H1 (cell line): ENCODE measurements at regions not wholly inside any gene's neighbourhood (a gene's known extent, or its start where the extent isn't known, plus 50 kb on each side); places are given as distances from the start of the nearest gene placed in this dataset.
A peak's percentile ranks its signal among the peaks of the same experiment; 100 is the strongest.

Source experiments
- CTCF ChIA-PET: fragments of 300-600 bp; sonication (Branson Sonifier 250); formaldehyde crosslinking; loops from one replicate; lab custom pipeline; 2021; ENCODE audit not compliant: partially characterized antibody; lab: Charles Lee
- POLR2A ChIA-PET: fragments of 300-600 bp; sonication (Branson Sonifier 250); formaldehyde crosslinking; loops from one replicate; lab custom pipeline; 2021; ENCODE audit warnings: inconsistent platforms; ENCODE audit not compliant: partially characterized antibody; lab: Charles Lee
- DNase-seq, 2 experiments: peaks; one replicate each; pipeline versions ENCODE4 v3.0.0 to v3.0.0-alpha.2; 2010 to 2022; ENCODE audit warnings: low spot score in 2 of 2, low read depth in 1 of 2, mixed read lengths in 1 of 2
- FAIRE-seq: peaks from 2 replicates; lab custom pipeline; 2011; peaks lifted over from hg19 to GRCh38; lab: Jason Lieb, UNC
- H2AFZ ChIP-seq: 2 replicates; pipeline ENCODE4 v1.8.1; 2012; ENCODE audit warnings: low read length, inconsistent platforms
- H2AK5ac ChIP-seq: 2 replicates; pipeline ENCODE4 v1.6.1; 2013; ENCODE audit warnings: low read depth, low read length
- H2BK120ac ChIP-seq: replicated peaks from 2 replicates; pipeline ENCODE3; 2013; ENCODE audit warnings: low read depth, low read length, inconsistent platforms
- H2BK12ac ChIP-seq: 2 replicates; pipeline ENCODE4 v1.6.1; 2013; ENCODE audit warnings: low read depth, low read length
- H2BK15ac ChIP-seq: 2 replicates; pipeline ENCODE4 v1.6.1; 2013; ENCODE audit warnings: low read length
- H2BK20ac ChIP-seq: 2 replicates; pipeline ENCODE4 v1.6.1; 2013; ENCODE audit warnings: low read length
- H2BK5ac ChIP-seq: 2 replicates; pipeline ENCODE4 v1.6.1; 2013; ENCODE audit warnings: low read depth, low read length
- H3K14ac ChIP-seq: 2 replicates; pipeline ENCODE4 v1.6.1; 2013; ENCODE audit warnings: inconsistent platforms; ENCODE audit not compliant: insufficient read length
- H3K18ac ChIP-seq: 2 replicates; pipeline ENCODE4 v1.6.1; 2013; ENCODE audit warnings: low read length; ENCODE audit errors: extremely low read depth
- H3K23ac ChIP-seq: 2 replicates; pipeline ENCODE4 v1.6.1; 2013; ENCODE audit warnings: inconsistent platforms; ENCODE audit not compliant: insufficient read length
- H3K23me2 ChIP-seq: 2 replicates; pipeline ENCODE4 v1.6.1; 2013; ENCODE audit warnings: low read depth, low read length
- H3K27ac ChIP-seq: 2 replicates; pipeline ENCODE4 v1.6.1; 2011; ENCODE audit warnings: low read depth, low read length, inconsistent platforms
- H3K27me3 ChIP-seq, 4 experiments: replicated peaks in 1 of 4; 1 replicate in 1 of 4; 2 replicates in 3 of 4; pipeline versions ENCODE4 v1.6.1 to v1.8.1; 2011 to 2013; ENCODE audit warnings: low read length in 3 of 4, mild to moderate bottlenecking in 3 of 4, inconsistent platforms in 2 of 4, mixed read lengths in 2 of 4, moderate library complexity in 1 of 4; ENCODE audit not compliant: control insufficient read depth in 3 of 4, insufficient read depth in 3 of 4; ENCODE audit errors: extremely low read depth in 1 of 4
- H3K36me3 ChIP-seq, 4 experiments: 2 replicates each; pipeline versions ENCODE4 v1.6.1 to v1.8.1; 2011 to 2013; ENCODE audit warnings: mild to moderate bottlenecking in 4 of 4, low read length in 3 of 4, moderate library complexity in 2 of 4, control low read depth in 1 of 4, inconsistent platforms in 1 of 4; ENCODE audit not compliant: insufficient read depth in 4 of 4, control insufficient read depth in 2 of 4
- H3K4ac ChIP-seq: replicated peaks from 2 replicates; pipeline ENCODE3; 2013; ENCODE audit warnings: low read length, low read depth, mixed read lengths, inconsistent platforms; ENCODE audit not compliant: insufficient read length
- H3K4me1 ChIP-seq, 4 experiments: replicated peaks in 1 of 4; 1 replicate in 1 of 4; 2 replicates in 3 of 4; pipeline versions ENCODE4 v1.6.1 to v1.8.1; 2011 to 2013; ENCODE audit warnings: low read length in 3 of 4, inconsistent platforms in 2 of 4, mixed read lengths in 1 of 4; ENCODE audit not compliant: insufficient read depth in 4 of 4, control insufficient read depth in 3 of 4
- H3K4me2 ChIP-seq, 2 experiments: 2 replicates each; pipeline versions ENCODE4 v1.6.1 to v1.8.1; 2011 to 2013; ENCODE audit warnings: low read depth in 2 of 2, low read length in 2 of 2, control low read depth in 1 of 2, inconsistent platforms in 1 of 2, mild to moderate bottlenecking in 1 of 2; ENCODE audit not compliant: insufficient read depth in 1 of 2
- H3K4me3 ChIP-seq, 4 experiments: fragments of 200-600, 300-600 bp in 1 of 4; sonication (generic), shearing (Covaris generic), sonication (Bioruptor Twin) in 1 of 4; 2 replicates each; pipeline versions ENCODE4 v1.5.1 to v1.8.1; 2011 to 2016; ENCODE audit warnings: low read length in 4 of 4, low read depth in 3 of 4, control low read depth in 2 of 4, inconsistent platforms in 2 of 4, mild to moderate bottlenecking in 2 of 4, mixed read lengths in 1 of 4, moderate library complexity in 1 of 4; ENCODE audit not compliant: insufficient read depth in 2 of 4; ENCODE audit errors: extremely low read depth in 1 of 4
- H3K56ac ChIP-seq: replicated peaks from 2 replicates; pipeline ENCODE3; 2013; ENCODE audit warnings: low read depth, mild to moderate bottlenecking, mixed read lengths, low read length, inconsistent platforms; ENCODE audit not compliant: insufficient read length
- H3K79me1 ChIP-seq: 2 replicates; pipeline ENCODE4 v1.6.1; 2013; ENCODE audit warnings: low read depth, low read length, control low read depth
- H3K79me2 ChIP-seq, 2 experiments: 2 replicates each; pipeline versions ENCODE4 v1.6.1 to v1.8.1; 2012 to 2013; ENCODE audit warnings: low read length in 2 of 2, mild to moderate bottlenecking in 2 of 2, inconsistent platforms in 1 of 2; ENCODE audit not compliant: insufficient read depth in 2 of 2, control insufficient read depth in 1 of 2
- H3K9ac ChIP-seq, 4 experiments: replicated peaks in 1 of 4; 1 replicate in 1 of 4; 2 replicates in 3 of 4; pipeline versions ENCODE4 v1.6.1 to v1.8.1; 2011 to 2013; ENCODE audit warnings: low read depth in 3 of 4, low read length in 3 of 4, control low read depth in 2 of 4, mild to moderate bottlenecking in 2 of 4, moderate library complexity in 2 of 4, inconsistent platforms in 1 of 4; ENCODE audit errors: extremely low read depth in 1 of 4
- H3K9me3 ChIP-seq, 2 experiments: 2 replicates each; pipeline versions ENCODE4 v1.6.1 to v1.8.1; 2012 to 2013; ENCODE audit warnings: mild to moderate bottlenecking in 2 of 2, moderate library complexity in 2 of 2, control low read depth in 1 of 2, inconsistent platforms in 1 of 2, low read depth in 1 of 2, low read length in 1 of 2, mixed read lengths in 1 of 2; ENCODE audit not compliant: insufficient read depth in 2 of 2
- H4K20me1 ChIP-seq, 2 experiments: replicated peaks in 1 of 2; 2 replicates each; pipeline versions ENCODE3 to v1.8.1; 2011 to 2013; ENCODE audit warnings: inconsistent platforms in 2 of 2, low read length in 2 of 2, mild to moderate bottlenecking in 1 of 2; ENCODE audit not compliant: insufficient read depth in 2 of 2, control insufficient read depth in 1 of 2
- H4K5ac ChIP-seq: 2 replicates; pipeline ENCODE4 v1.6.1; 2013; ENCODE audit warnings: low read length, low read depth, mixed read lengths, inconsistent platforms; ENCODE audit not compliant: insufficient read length
- H4K8ac ChIP-seq: 2 replicates; pipeline ENCODE4 v1.8.0; 2013; ENCODE audit warnings: mild to moderate bottlenecking, moderate library complexity, low read length, inconsistent platforms; ENCODE audit not compliant: insufficient read depth; ENCODE audit errors: extremely low read depth
- H4K91ac ChIP-seq: replicated peaks from 2 replicates; pipeline ENCODE3; 2013; ENCODE audit warnings: low read length, mixed read lengths, inconsistent platforms; ENCODE audit not compliant: insufficient read length
- ASH2L ChIP-seq: fragments of 200-600, 300-600 bp; sonication (generic); IDR thresholded peaks from one replicate; pipeline ENCODE4 v1.7.1; 2017; ENCODE audit warnings: low read length
- BACH1 ChIP-seq: IDR thresholded peaks from 2 replicates; pipeline ENCODE4 v1.6.1; 2012; ENCODE audit warnings: low read length, improper control_type of control experiment
- CHD1 ChIP-seq: IDR thresholded peaks from 2 replicates; pipeline ENCODE4 v1.6.1; 2012; ENCODE audit warnings: low read depth, low read length, improper control_type of control experiment
- CREB1 ChIP-seq: IDR thresholded peaks from 2 replicates; pipeline ENCODE4 v1.6.1; 2012; ENCODE audit warnings: inconsistent platforms
- EZH2 ChIP-seq: fragments of 200-600 bp; sonication (generic); IDR thresholded peaks from 2 replicates; pipeline ENCODE4 v1.7.1; 2012; ENCODE audit warnings: low read depth, mild to moderate bottlenecking, moderate library complexity, low read length, inconsistent platforms; ENCODE audit not compliant: severe bottlenecking
- GABPA ChIP-seq: IDR thresholded peaks from 2 replicates; pipeline ENCODE4 v1.6.1; 2011; ENCODE audit warnings: mild to moderate bottlenecking, low read length, moderate library complexity, borderline replicate concordance; ENCODE audit not compliant: insufficient read depth
- HDAC2 ChIP-seq, 2 experiments: fragments of 300-600 bp in 1 of 2; sonication (generic) in 1 of 2; IDR thresholded peaks; 2 replicates each; pipeline ENCODE4 v1.6.1; 2011 to 2012; ENCODE audit warnings: low read depth in 2 of 2, low read length in 2 of 2, mild to moderate bottlenecking in 2 of 2, moderate library complexity in 2 of 2, borderline replicate concordance in 1 of 2, inconsistent platforms in 1 of 2
- JUN ChIP-seq: IDR thresholded peaks from 2 replicates; pipeline ENCODE4 v1.6.1; 2011; ENCODE audit warnings: low read depth, mild to moderate bottlenecking, improper control_type of control experiment, low read length
- KDM1A ChIP-seq: fragments of 200-600, 300-600 bp; sonication (generic); IDR thresholded peaks from 2 replicates; pipeline ENCODE4 v1.7.1; 2016; ENCODE audit warnings: mild to moderate bottlenecking, low read length, borderline replicate concordance
- PHF8 ChIP-seq: fragments of 200-600 bp; sonication (generic); conservative IDR thresholded peaks from 2 replicates; pipeline ENCODE4 v1.7.1; 2012; ENCODE audit warnings: low read depth, mild to moderate bottlenecking, inconsistent platforms, low read length, moderate library complexity
- SP1 ChIP-seq: IDR thresholded peaks from 2 replicates; pipeline ENCODE4 v1.6.1; 2011; ENCODE audit warnings: low read depth, low read length
- SP2 ChIP-seq: IDR thresholded peaks from 2 replicates; pipeline ENCODE4 v1.6.1; 2012; ENCODE audit warnings: mild to moderate bottlenecking, low read length, inconsistent platforms
- SRF ChIP-seq: IDR thresholded peaks from 2 replicates; pipeline ENCODE4 v1.6.1; 2011; ENCODE audit warnings: mild to moderate bottlenecking, low read depth, low read length, moderate library complexity
- TAF7 ChIP-seq: optimal IDR thresholded peaks from 2 replicates; pipeline ENCODE3; 2011; ENCODE audit warnings: low read depth, mild to moderate bottlenecking, inconsistent platforms, low read length, moderate library complexity, borderline replicate concordance
- YY1 ChIP-seq: IDR thresholded peaks from 2 replicates; pipeline ENCODE4 v1.6.1; 2011; ENCODE audit warnings: low read depth, mild to moderate bottlenecking, low read length
- WGBS, 2 experiments: shearing (Covaris generic) in 1 of 2; methylation state at CpG; one replicate each; pipeline versions ENCODE4 v1.1.6 to v1.1.7; 2013 to 2015; ENCODE audit warnings: low lambda C conversion rate in 2 of 2, mixed read lengths in 2 of 2, inconsistent platforms in 1 of 2, low coverage in 1 of 2, missing lambda C conversion rate in 1 of 2; ENCODE audit not compliant: insufficient replicate concordance in 2 of 2, insufficient coverage in 1 of 2, insufficient read length in 1 of 2; ENCODE audit errors: extremely low coverage in 1 of 2, missing lambda C conversion rate in 1 of 2; 5-methylcytosine and 5-hydroxymethylcytosine counted together

DNA sequence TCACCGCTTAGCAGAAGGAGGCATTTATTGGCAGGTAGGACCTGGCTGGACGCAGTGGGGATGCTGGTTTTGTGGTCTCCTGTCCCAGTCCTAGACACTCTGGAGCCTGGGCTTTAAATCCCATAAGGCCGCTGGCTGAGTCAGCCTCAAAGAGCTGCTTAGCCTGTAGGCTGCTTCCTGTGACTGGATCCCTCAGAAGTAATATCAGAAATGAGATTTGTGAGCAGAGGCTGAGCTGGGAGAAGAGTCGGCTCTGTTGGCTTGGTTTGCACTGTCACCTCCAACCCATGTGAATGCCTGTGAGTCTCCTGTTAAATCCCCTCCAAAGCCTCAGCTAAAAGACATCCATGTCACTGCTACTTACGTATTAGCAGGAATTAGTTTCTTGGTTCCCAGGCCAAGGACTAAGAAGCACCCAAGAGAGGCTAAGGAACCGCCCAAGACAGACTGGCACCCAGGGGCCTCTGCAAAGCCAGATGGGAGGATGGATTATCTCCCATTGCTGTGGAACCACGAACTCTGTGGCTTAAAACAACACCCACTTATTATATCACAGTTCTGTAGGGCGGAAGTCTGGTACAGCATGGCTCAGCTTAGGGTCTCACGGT, 289.4 kb downstream of the CDC5L start:
- no peaks in the 10 kb centered on the region for H3K79me2 ChIP-seq
- H4K8ac ChIP-seq, result no peak overlapping the region
- DNase-seq (no peak), FAIRE-seq (no peak)
- no peak overlapping the region for H3K23ac ChIP-seq
- no peak overlapping the region for H2BK12ac ChIP-seq
- H3K79me1 ChIP-seq, result no peaks in the 10 kb centered on the region
- H4K5ac ChIP-seq, result no peak overlapping the region
- H2BK15ac ChIP-seq, result no peak overlapping the region
- no peak overlapping the region for H3K56ac ChIP-seq
- 89% methylated on average over 9 of the region's 9 CpGs; no CpG with 5 or more reads in 1 of the 2 experiments for WGBS, 2 experiments
- POLR2A ChIA-PET, result no interaction called here
- H3K4me2 ChIP-seq, result no peak overlapping the region
- no peaks in the 10 kb centered on the region for H3K27me3 ChIP-seq
- H2BK120ac ChIP-seq, result no peak overlapping the region
- no peak overlapping the region for H3K4ac ChIP-seq
- H3K9me3 ChIP-seq, result no peaks in the 10 kb centered on the region
- H3K18ac ChIP-seq, result no peak overlapping the region
- H3K14ac ChIP-seq, result no peak overlapping the region
- H2AFZ ChIP-seq, result no peak overlapping the region
- no peak overlapping the region for H4K91ac ChIP-seq
- no peaks in the 10 kb centered on the region for H3K23me2 ChIP-seq
- CTCF ChIA-PET, result interaction anchor here (1.2 to 5.1 kb wide), 3 partner anchors 9 to 28 kb away, joined by 5 to 26 read pairs (median 15); no protein-coding TSS in a partner anchor
- H3K4me1 ChIP-seq, result peaks cover 0 to 9% (median 6%) of the 10 kb centered on the region in 4 experiments; a peak in 3 of 7 replicates
- H4K20me1 ChIP-seq, result no peaks in the 10 kb centered on the region
- no peak overlapping the region for H3K27ac ChIP-seq
- peak overlapping the region; percentile 3; the same call in 1 of the 2 replicates for H2AK5ac ChIP-seq
- no peak overlapping the region for H3K4me3 ChIP-seq
- H2BK5ac ChIP-seq, result no peak overlapping the region
- H3K9ac ChIP-seq, result no peak overlapping the region
- peak overlapping the region; percentile 53; the same call in 1 of the 2 replicates for H2BK20ac ChIP-seq
- H3K36me3 ChIP-seq, result no peaks in the 10 kb centered on the region
- TF ChIP-seq YY1, result no peak
- TF ChIP-seq SP1, result no peak
- TF ChIP-seq ASH2L, result no peak
- TF ChIP-seq SRF, result no peak
- no peak for TF ChIP-seq TAF7
- no peak for TF ChIP-seq CHD1
- TF ChIP-seq KDM1A, result no peak
- no peak for TF ChIP-seq JUN
- no peak for TF ChIP-seq EZH2
- no peak for TF ChIP-seq GABPA
- TF ChIP-seq SP2, result no peak
- no peak for TF ChIP-seq HDAC2 (IDR thresholded peaks at IDR 0.05; ENCODE audit: borderline replicate concordance in 1 of 2, low read depth in 2 of 2, low read length in 2 of 2)
- TF ChIP-seq PHF8, result no peak
- no peak for TF ChIP-seq BACH1
- TF ChIP-seq CREB1, result no peak
